Stimulated activated CD4-positive, alpha-beta T cell treated with anti-CD3 and anti-CD28 coated beads, Interleukin-1b, Interleukin-23, amount 100 ng/mL, for 24 hours (primary cell): ENCODE measurements at regions not wholly inside any gene's neighbourhood (a gene's known extent, or its start where the extent isn't known, plus 50 kb on each side); places are given as distances from the start of the nearest gene placed in this dataset.

ENCODE experiments used
- DNase-seq, 4 experiments: peaks; one replicate each; pipeline ENCODE4 v3.0.0-alpha.2; 2020; ENCODE audit warnings: low read depth in 4 of 4, low spot score in 1 of 4

GRCh38 chr10:60666221-60666620 is 112.1 kb upstream of the CDK1 start:
- DNase-seq: no peak

- no peak for DNase-seq
Measured at GRCh38 chr10:60664859-60665258, 113.4 kb upstream of the CDK1 start.

GRCh38 chr10:60663850-60664249 is 114.4 kb upstream of the CDK1 start:
- no peak for DNase-seq

GRCh38 chr10:60662917-60663614 is 115.2 kb upstream of the CDK1 start:
- DNase-seq: no peak

- no peak for DNase-seq
Measured at GRCh38 chr10:60661637-60662036, 116.6 kb upstream of the CDK1 start.

- DNase-seq: no peak
Measured at GRCh38 chr10:60660625-60661024, 117.7 kb upstream of the CDK1 start.

- no peak for DNase-seq
Measured at GRCh38 chr10:60654813-60655464, 123.3 kb upstream of the CDK1 start.

GRCh38 chr10:60652628-60653027 is 125.7 kb upstream of the CDK1 start:
- DNase-seq: no peak

- DNase-seq: no peak
Measured at GRCh38 chr10:60650378-60650800, 127.9 kb upstream of the CDK1 start.

- no peak for DNase-seq
Measured at GRCh38 chr10:60649485-60650377, 128.5 kb upstream of the CDK1 start.

GRCh38 chr10:60648761-60649160 is 129.5 kb upstream of the CDK1 start:
- no peak for DNase-seq

- DNase-seq: peak in 3 of 4 experiments; percentile 28 to 38 (median 30)
Measured at GRCh38 chr10:60646966-60647796, 131.1 kb upstream of the CDK1 start.

- DNase-seq: no peak
Measured at GRCh38 chr10:60645980-60646379, 132.3 kb upstream of the CDK1 start.

- no peak for DNase-seq
Measured at GRCh38 chr10:60644436-60645130, 133.7 kb upstream of the CDK1 start.

GRCh38 chr10:60643874-60644273 is 134.4 kb upstream of the CDK1 start:
- DNase-seq: no peak

- no peak for DNase-seq
Measured at GRCh38 chr10:60629332-60629731, 148.9 kb upstream of the CDK1 start.

GRCh38 chr10:60627778-60628748 is 150.2 kb upstream of the CDK1 start:
- DNase-seq: no peak

- DNase-seq: no peak
Measured at GRCh38 chr10:60626037-60626436, 152.2 kb upstream of the CDK1 start.

GRCh38 chr10:60623627-60624026 is 154.7 kb upstream of the CDK1 start:
- DNase-seq: no peak
